ENCODE measurements at regions not wholly inside any gene's neighbourhood (a gene's known extent, or its start where the extent isn't known, plus 50 kb on each side); places are given as distances from the start of the nearest gene placed in this dataset.

- TF ChIP-seq POLR2A (IDR thresholded peaks at IDR 0.05; ENCODE audit: low read depth, low read length), result no peak
- TF ChIP-seq TAF1 (IDR thresholded peaks at IDR 0.05; ENCODE audit: low read depth, low read length), result no peak
- no peak for TF ChIP-seq POLR2AphosphoS5 (IDR thresholded peaks at IDR 0.05; ENCODE audit: low read depth, low read length)
- no peak for TF ChIP-seq SPI1 (IDR thresholded peaks at IDR 0.05; ENCODE audit: low read depth, low read length)
- TF ChIP-seq PAX5 (IDR thresholded peaks at IDR 0.05; ENCODE audit: insufficient read depth, low read length, severe bottlenecking), result no peak
- TF ChIP-seq POU2F2 (IDR thresholded peaks at IDR 0.05; ENCODE audit: low read depth, low read length), result no peak
Observed at GRCh38 chr18:54529444-54529843, 61.6 kb upstream of the DYNAP start.
